ENCODE measurements at regions not wholly inside any gene's neighbourhood (a gene's known extent, or its start where the extent isn't known, plus 50 kb on each side); places are given as distances from the start of the nearest gene placed in this dataset.

DNA sequence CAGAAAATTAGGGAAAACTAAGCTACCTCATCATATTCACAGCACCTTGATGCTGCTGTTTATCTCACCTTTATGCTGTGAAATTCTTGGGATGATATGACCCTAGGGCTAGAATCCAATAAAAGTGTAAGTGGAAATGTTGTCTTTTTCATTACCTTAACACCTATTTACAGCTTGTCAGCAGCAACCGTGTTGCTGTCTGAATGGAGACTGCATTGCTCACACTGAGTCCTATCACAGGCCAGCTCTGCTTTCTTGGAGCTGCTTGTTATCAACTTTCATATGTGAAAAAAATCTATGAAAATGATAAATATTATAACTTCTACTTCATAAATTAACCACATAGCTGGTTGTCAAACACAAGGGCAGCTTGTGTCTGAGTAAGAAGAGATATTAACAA, 789.5 kb downstream of the TECRL start:
- DNase-seq (ENCODE audit: low read depth), result no peak

- no peak for DNase-seq (ENCODE audit: low read depth)
Measured at GRCh38 chr4:63618883-63619718, 790.1 kb downstream of the TECRL start.

GRCh38 chr4:63607169-63607872, 801.9 kb downstream of the TECRL start:
- DNase-seq (ENCODE audit: low read depth), result no peak

- DNase-seq (ENCODE audit: low read depth), result no peak
Measured at GRCh38 chr4:63589796-63590195, 819.5 kb downstream of the TECRL start.

GRCh38 chr4:63583561-63583960, 825.7 kb downstream of the TECRL start:
- DNase-seq (ENCODE audit: low read depth), result no peak

DNA sequence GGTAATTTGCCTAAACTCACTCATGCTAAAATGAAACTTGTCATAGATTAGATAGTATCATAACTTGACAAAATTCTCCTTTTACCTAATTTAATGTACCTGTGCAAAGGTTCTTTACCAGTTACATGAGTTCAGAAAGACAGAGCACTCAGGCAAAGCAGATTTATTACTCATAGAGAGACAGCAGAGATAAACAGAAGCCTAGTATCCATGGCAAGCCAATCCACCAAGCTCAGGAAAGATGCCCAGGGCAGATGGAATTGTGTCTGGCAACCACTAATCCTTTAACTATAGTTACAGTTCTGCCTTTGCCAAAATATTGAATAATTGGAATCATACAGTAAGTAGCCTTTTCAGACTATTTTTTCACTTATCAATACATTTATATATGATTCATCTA, 826.2 kb downstream of the TECRL start:
- no peak for DNase-seq (ENCODE audit: low read depth)

- DNase-seq (ENCODE audit: low read depth), result no peak
Measured at GRCh38 chr4:63580796-63581475, 828.3 kb downstream of the TECRL start.

DNA sequence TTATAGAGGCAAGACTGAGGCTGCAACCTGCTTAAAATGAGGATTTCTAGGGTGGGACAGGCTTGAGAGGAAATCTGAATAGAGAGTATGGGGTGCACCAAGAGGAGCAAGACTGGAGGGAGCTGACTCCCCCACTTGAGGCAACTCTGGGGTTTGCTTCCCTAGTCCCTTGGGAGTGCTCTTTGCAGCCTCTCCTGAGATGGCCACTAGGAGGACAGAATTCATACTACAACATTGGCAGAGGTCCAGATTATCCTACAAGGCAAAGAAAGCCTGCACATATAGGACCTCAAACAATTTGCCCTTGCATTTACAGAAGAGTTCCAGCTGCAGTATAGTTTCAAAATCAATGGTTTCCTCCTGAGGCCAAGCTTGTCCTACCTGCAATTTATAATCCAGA, 830.9 kb downstream of the TECRL start:
- DNase-seq (ENCODE audit: low read depth), result no peak

DNA sequence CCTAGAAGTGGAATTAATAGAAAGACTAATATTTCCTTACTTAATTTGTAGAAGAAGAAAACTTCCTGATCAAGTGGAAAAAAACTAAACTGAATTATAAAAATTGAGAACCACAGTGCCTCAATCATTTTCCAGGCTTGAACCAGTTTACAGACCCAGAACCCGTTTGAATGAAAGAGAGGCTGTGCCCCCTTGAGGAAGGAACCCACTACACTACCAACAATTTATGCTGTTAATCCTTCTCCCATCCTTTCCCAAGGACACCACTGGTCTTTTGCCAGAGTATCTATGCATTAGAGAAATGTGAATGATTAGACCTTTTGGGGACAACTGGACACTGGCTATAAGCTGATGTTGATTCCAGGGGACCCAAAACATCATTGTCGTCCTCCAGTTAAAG, 842.6 kb downstream of the TECRL start:
- no peak for DNase-seq (ENCODE audit: low read depth)

DNA sequence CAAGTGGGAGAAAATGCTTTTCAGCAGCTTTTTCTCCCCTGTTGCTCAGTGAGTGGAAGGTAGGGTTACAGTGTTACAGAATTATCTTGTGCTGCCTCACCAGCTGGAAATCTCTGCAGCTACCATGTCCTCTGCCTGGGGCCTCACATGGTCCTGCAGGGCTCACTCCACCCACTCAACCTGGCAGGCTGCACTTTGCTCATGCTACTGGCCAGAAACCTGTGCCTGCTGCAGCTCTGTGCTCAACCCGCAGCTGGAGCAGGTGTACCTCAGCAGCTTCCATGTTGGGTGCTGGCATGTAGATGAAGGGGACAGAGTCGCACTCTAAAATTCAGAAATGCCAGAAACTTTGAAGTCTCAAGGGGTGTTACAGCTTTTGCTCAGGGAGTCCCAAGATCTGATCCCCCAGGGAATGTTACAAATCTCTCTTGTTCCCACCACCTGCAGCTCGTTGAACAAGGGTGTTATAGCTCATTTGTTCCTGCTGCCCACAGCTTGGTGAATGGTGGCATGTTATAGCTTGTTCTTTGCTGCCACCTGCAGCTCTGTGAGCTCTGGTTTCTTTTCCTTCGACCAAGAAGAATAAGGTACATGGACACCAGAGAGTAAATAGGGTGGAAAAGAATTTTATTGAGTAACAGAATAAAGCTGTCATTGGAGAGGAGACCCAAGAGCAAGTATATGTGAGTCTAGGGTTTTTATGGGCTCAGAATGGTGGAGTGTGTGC, 845.8 kb downstream of the TECRL start:
- no peak for DNase-seq (ENCODE audit: low read depth)

- no peak for DNase-seq (ENCODE audit: low read depth)
Measured at GRCh38 chr4:63558709-63559108, 850.5 kb downstream of the TECRL start.

- DNase-seq (ENCODE audit: low read depth), result no peak
Measured at GRCh38 chr4:63556332-63556731, 852.9 kb downstream of the TECRL start.

- DNase-seq (ENCODE audit: low read depth), result no peak
Measured at GRCh38 chr4:63553123-63553522, 856.1 kb downstream of the TECRL start.

- DNase-seq (ENCODE audit: low read depth), result no peak
Measured at GRCh38 chr4:63541828-63542227, 867.4 kb downstream of the TECRL start.

DNA sequence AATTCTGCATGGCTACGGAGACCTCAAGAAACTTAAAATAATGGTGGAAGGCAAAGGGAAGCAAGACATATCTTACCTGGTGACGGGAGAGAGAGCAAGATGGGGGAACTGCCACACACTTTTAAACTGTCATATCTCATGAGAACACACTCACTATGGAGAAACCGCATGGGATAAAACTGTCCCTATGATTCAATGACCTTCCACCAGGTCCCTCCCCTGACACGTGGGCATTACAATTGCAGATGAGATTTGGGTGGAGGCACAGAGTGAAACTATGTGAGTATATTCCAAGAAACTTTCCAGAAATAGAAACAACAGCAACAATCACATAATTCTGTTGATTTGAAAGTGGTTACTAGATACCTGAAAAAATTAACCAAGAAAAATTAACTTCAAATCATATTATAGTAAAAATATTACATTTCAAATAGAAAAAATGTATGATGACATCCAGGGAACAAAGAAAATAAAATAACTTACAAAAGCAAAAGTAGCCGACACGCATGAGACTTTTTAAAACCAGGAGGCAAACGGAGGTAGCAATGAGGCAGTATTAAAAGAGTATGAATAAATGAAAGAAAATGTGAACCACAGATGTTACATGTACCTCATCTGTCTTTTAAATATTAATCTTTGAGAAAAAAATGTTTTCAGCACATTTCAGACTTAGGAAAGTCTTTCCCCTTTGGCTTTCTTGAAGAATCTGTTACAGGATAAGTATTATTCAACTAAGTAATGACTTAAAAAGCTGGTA, 879.5 kb downstream of the TECRL start:
- DNase-seq (ENCODE audit: low read depth), result no peak

- no peak for DNase-seq (ENCODE audit: low read depth)
Measured at GRCh38 chr4:63528256-63528991, 880.8 kb downstream of the TECRL start.

DNA sequence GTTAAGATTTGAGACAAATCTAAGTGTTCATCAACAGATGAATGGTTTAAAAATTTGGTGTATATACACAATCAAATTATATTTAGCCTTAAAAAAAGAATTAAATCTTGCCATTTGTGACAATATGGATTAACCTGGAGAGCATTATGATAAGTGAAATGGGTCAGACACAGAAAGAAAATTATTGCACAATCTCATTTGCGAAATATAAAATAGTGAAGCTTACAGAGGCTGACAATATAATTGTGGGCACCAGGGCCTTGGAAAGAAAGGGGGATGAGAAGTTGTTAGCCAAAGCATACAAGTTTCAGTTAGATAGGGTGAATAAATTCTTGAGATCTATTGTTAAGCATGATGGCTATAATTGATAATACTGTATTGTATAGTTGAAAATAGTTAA, 883.0 kb downstream of the TECRL start:
- no peak for DNase-seq (ENCODE audit: low read depth)

DNA sequence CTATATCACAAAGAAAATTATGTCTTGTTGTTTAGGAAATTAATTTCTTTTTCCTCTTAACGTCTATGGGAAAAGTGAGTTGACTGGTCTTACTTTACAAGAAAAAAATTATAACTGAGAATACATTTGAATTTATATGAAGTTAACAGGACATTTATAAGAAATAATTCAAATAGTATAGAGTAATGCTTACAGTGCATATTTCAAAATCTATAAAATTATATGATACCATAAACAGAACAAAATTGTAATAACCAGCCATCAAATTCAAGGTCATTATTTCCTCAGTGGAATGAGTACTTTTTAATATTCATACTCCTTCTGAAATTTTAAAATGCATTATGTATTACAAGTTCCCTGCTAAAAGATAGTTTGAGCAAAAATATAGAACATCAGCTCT, 884.5 kb downstream of the TECRL start:
- DNase-seq (ENCODE audit: low read depth), result no peak

- no peak for DNase-seq (ENCODE audit: low read depth)
Measured at GRCh38 chr4:63505714-63506460, 903.4 kb downstream of the TECRL start.

DNA sequence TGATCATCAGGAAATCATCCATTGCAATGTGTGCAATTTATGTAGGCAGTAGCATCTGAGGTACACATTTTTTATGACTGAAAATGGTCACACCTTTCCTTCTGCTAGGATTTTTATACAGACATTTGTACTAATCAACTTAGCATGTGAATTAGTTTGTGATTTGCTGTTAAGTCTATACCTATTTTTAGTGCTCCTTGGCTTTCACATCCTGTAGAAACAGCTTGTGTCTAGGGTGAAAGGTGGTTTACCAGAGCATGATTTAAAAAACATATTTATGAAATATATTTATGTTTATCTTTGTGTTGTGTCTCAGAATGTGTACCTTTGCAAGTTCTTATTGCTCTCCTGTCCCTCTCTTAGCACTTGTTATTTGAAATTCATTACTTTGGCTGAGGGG, 916.0 kb downstream of the TECRL start:
- no peak for DNase-seq (ENCODE audit: low read depth)
